Endothelial cell of umbilical vein (primary cell): ENCODE measurements at regions not wholly inside any gene's neighbourhood (a gene's known extent, or its start where the extent isn't known, plus 50 kb on each side); places are given as distances from the start of the nearest gene placed in this dataset.

Experiments used
- BruUV-seq: library from RNA; stranded (reverse); fragments of 400-500 nt; replicated peaks from 2 replicates; lab custom pipeline; 2021; lab: Mats Ljungman, UMichigan
- CTCF ChIA-PET: fragments of 300-600, 350-600 bp; sonication (Branson Sonifier 250); formaldehyde crosslinking; loops from one replicate; lab custom pipeline; 2021; ENCODE audit warnings: antibody characterized with exemption, inconsistent platforms; lab: Charles Lee
- POLR2A ChIA-PET: fragments of 300-600, 350-600 bp; sonication (Branson Sonifier 250); formaldehyde crosslinking; loops from one replicate; lab custom pipeline; 2021; ENCODE audit warnings: antibody characterized with exemption, inconsistent platforms; lab: Charles Lee
- DNase-seq: peaks from one replicate; pipeline ENCODE4 v3.0.0-alpha.2; 2011; ENCODE audit warnings: low read depth, low spot score
- FAIRE-seq: peaks from 2 replicates; lab custom pipeline; 2011; peaks lifted over from hg19 to GRCh38; lab: Jason Lieb, UNC
- H2AFZ ChIP-seq: 2 replicates; pipeline ENCODE4 v1.6.0; 2012; ENCODE audit warnings: low read depth, low read length, control low read depth, inconsistent platforms
- H3K27ac ChIP-seq: 2 replicates; pipeline ENCODE4 v1.5.1; 2011; ENCODE audit warnings: low read depth, mild to moderate bottlenecking, control low read depth, low read length, moderate library complexity; ENCODE audit not compliant: insufficient read depth
- H3K27me3 ChIP-seq, 2 experiments: 2 replicates each; pipeline versions ENCODE4 v1.6.0 to v1.6.1; 2011; ENCODE audit warnings: low read length in 2 of 2, mixed read lengths in 1 of 2; ENCODE audit not compliant: control insufficient read depth in 2 of 2, insufficient read depth in 2 of 2
- H3K36me3 ChIP-seq, 2 experiments: 2 replicates in 1 of 2; 3 replicates in 1 of 2; pipeline ENCODE4 v1.5.1; 2011; ENCODE audit warnings: low read length in 2 of 2, mild to moderate bottlenecking in 1 of 2, moderate library complexity in 1 of 2; ENCODE audit not compliant: control insufficient read depth in 2 of 2, insufficient read depth in 2 of 2; ENCODE audit errors: extremely low read depth in 1 of 2
- H3K4me1 ChIP-seq: 3 replicates; pipeline ENCODE4 v1.5.1; 2011; ENCODE audit warnings: mild to moderate bottlenecking, low read length; ENCODE audit not compliant: control insufficient read depth, insufficient read depth; ENCODE audit errors: extremely low read depth
- H3K4me2 ChIP-seq: 2 replicates; pipeline ENCODE4 v1.6.1; 2011; ENCODE audit warnings: low read length, control low read depth, mixed read lengths; ENCODE audit not compliant: insufficient read depth
- H3K4me3 ChIP-seq, 3 experiments: fragments of 200-600 bp in 1 of 3; sonication (generic), shearing (Covaris generic) in 1 of 3; replicated peaks in 1 of 3; 2 replicates each; pipeline ENCODE4 v1.5.1; 2011 to 2016; ENCODE audit warnings: control low read depth in 3 of 3, low read length in 3 of 3, mild to moderate bottlenecking in 2 of 3, inconsistent platforms in 1 of 3, low read depth in 1 of 3, moderate library complexity in 1 of 3; ENCODE audit not compliant: insufficient read depth in 1 of 3
- H3K79me2 ChIP-seq: 2 replicates; pipeline ENCODE4 v1.6.0; 2012; ENCODE audit warnings: low read length, inconsistent platforms; ENCODE audit not compliant: control insufficient read depth, insufficient read depth
- H3K9ac ChIP-seq: replicated peaks from 2 replicates; pipeline ENCODE3; 2011; ENCODE audit warnings: low read length, control low read depth; ENCODE audit not compliant: insufficient read depth; ENCODE audit errors: extremely low read depth
- H3K9me1 ChIP-seq: replicated peaks from 3 replicates; pipeline ENCODE4 v1.6.0; 2011; ENCODE audit warnings: mild to moderate bottlenecking, low read length; ENCODE audit not compliant: control insufficient read depth, insufficient read depth; ENCODE audit errors: extremely low read depth
- H3K9me3 ChIP-seq: replicated peaks from 2 replicates; pipeline ENCODE4 v1.5.1; 2012; ENCODE audit warnings: low read length, inconsistent platforms; ENCODE audit not compliant: control insufficient read depth, insufficient read depth
- H4K20me1 ChIP-seq: replicated peaks from 2 replicates; pipeline ENCODE3; 2011; ENCODE audit warnings: mild to moderate bottlenecking, low read length; ENCODE audit not compliant: control insufficient read depth, insufficient read depth; ENCODE audit errors: extremely low read depth
- EZH2 ChIP-seq: IDR thresholded peaks from 2 replicates; pipeline ENCODE4 v1.6.1; 2012; ENCODE audit warnings: borderline replicate concordance, low read depth, mild to moderate bottlenecking, moderate library complexity, low read length, inconsistent platforms; ENCODE audit not compliant: severe bottlenecking
- FOS ChIP-seq: IDR thresholded peaks from 2 replicates; pipeline ENCODE4 v1.6.1; 2011; ENCODE audit warnings: mild to moderate bottlenecking, low read length, moderate library complexity, borderline replicate concordance; ENCODE audit not compliant: insufficient read depth
- GATA2 ChIP-seq: IDR thresholded peaks from 2 replicates; pipeline ENCODE4 v1.7.0; 2011; ENCODE audit warnings: low read depth, mild to moderate bottlenecking, moderate library complexity, mixed read lengths, low read length; ENCODE audit not compliant: insufficient read length, insufficient read depth
- JUN ChIP-seq: IDR thresholded peaks from 2 replicates; pipeline ENCODE4 v1.6.1; 2011; ENCODE audit warnings: borderline replicate concordance, low read depth; ENCODE audit not compliant: insufficient read length, insufficient read depth
- MYC ChIP-seq: IDR thresholded peaks from one replicate; pipeline ENCODE4 v1.6.1; 2011; ENCODE audit warnings: mild to moderate bottlenecking, low read depth, low read length
- POLR2A ChIP-seq: IDR thresholded peaks from 2 replicates; pipeline ENCODE4 v1.6.1; 2012; ENCODE audit warnings: low read depth, mild to moderate bottlenecking, control low read depth, low read length
- POLR2AphosphoS5 ChIP-seq: IDR thresholded peaks from 2 replicates; pipeline ENCODE4 v1.6.1; 2012; ENCODE audit warnings: low read depth, mild to moderate bottlenecking, control low read depth, low read length, moderate library complexity; ENCODE audit not compliant: insufficient read depth
- dilution Hi-C: fragments of 300-500 bp; cut with MboI; formaldehyde crosslinking; loops from one replicate; pipeline ENCODE4 v1.15.0; 2019; ENCODE audit warnings: low sequenced_read_pairs; ENCODE audit not compliant: extremely low pct_ligation_motif_present
- intact Hi-C: fragments of 100-400 bp; cut with micrococcal nuclease; formaldehyde crosslinking; loops from one replicate; pipeline ENCODE4 v1.10.0; 2022
- TF ChIP-seq, protein P1 (sequence below), 2 donors: IDR thresholded peaks; 1 replicate in 1 of 2; 2 replicates in 1 of 2; pipeline ENCODE4 v1.5.1; 2011; ENCODE audit warnings: low read length in 2 of 2, mild to moderate bottlenecking in 2 of 2, moderate library complexity in 2 of 2, control low read depth in 1 of 2, inconsistent platforms in 1 of 2, low read depth in 1 of 2; ENCODE audit not compliant: insufficient read depth in 1 of 2; ENCODE audit errors: extremely low read depth in 1 of 2
- TF ChIP-seq, protein P2 (sequence below): IDR thresholded peaks from 2 replicates; pipeline ENCODE4 v1.6.1; 2011; ENCODE audit not compliant: insufficient read depth, insufficient read length

DNA sequence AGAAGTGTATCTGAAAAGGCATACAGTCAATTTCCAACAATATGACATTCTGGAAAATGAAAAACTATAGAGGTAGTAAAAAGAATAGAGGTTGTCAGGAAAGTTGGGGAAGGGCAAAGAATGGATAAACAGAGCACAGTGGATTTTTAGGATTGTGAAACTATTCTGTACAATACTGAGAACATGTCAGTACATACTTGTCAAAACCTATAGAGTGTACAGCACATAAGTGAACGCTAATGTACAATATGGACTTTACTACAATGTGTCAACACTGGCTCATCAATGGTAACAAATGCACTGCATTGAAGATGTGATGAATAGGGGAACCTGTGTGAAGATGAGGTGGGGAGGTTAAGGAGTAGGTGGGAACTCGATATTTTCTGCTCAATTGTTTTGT lies 483.0 kb upstream of the PFKP start:
- intact Hi-C loops (no loop called here), dilution Hi-C loops (no loop called here)
- FAIRE-seq, result no peak
- Histone ChIP-seq H3K4me2 (no peak overlapping the region), H3K9ac (no peak overlapping the region), H3K9me1 (no peaks in the 10 kb centered on the region), H3K4me1 (no peaks in the 10 kb centered on the region), H3K9me3 (peaks cover 2% of the 10 kb centered on the region), H4K20me1 (no peaks in the 10 kb centered on the region), H3K27ac (no peak overlapping the region), H3K4me3 (no peak overlapping the region), H3K79me2 (no peaks in the 10 kb centered on the region), H3K36me3 (no peaks in the 10 kb centered on the region), H3K27me3 (no peaks in the 10 kb centered on the region), H2AFZ (no peak overlapping the region)
- CTCF ChIA-PET, result no interaction called here
- TF ChIP-seq, protein P1, sequence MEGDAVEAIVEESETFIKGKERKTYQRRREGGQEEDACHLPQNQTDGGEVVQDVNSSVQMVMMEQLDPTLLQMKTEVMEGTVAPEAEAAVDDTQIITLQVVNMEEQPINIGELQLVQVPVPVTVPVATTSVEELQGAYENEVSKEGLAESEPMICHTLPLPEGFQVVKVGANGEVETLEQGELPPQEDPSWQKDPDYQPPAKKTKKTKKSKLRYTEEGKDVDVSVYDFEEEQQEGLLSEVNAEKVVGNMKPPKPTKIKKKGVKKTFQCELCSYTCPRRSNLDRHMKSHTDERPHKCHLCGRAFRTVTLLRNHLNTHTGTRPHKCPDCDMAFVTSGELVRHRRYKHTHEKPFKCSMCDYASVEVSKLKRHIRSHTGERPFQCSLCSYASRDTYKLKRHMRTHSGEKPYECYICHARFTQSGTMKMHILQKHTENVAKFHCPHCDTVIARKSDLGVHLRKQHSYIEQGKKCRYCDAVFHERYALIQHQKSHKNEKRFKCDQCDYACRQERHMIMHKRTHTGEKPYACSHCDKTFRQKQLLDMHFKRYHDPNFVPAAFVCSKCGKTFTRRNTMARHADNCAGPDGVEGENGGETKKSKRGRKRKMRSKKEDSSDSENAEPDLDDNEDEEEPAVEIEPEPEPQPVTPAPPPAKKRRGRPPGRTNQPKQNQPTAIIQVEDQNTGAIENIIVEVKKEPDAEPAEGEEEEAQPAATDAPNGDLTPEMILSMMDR (IDR thresholded peaks at IDR 0.05; ENCODE audit: extremely low read depth in 1 of 2, insufficient read depth in 1 of 2, low read depth in 1 of 2, low read length in 2 of 2), result no peak
- no peak for TF ChIP-seq POLR2AphosphoS5
- TF ChIP-seq POLR2A, result no peak
- TF ChIP-seq GATA2, result no peak
- no peak for TF ChIP-seq FOS
- no peak for TF ChIP-seq EZH2
- no peak for TF ChIP-seq MYC
- TF ChIP-seq, protein P2, sequence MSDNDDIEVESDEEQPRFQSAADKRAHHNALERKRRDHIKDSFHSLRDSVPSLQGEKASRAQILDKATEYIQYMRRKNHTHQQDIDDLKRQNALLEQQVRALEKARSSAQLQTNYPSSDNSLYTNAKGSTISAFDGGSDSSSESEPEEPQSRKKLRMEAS, result no peak
- TF ChIP-seq JUN, result no peak
- no TSS peak for BruUV-seq
- no peak for DNase-seq
- POLR2A ChIA-PET, result no interaction called here
